ENCODE measurements at regions not wholly inside any gene's neighbourhood (a gene's known extent, or its start where the extent isn't known, plus 50 kb on each side); places are given as distances from the start of the nearest gene placed in this dataset.

DNA sequence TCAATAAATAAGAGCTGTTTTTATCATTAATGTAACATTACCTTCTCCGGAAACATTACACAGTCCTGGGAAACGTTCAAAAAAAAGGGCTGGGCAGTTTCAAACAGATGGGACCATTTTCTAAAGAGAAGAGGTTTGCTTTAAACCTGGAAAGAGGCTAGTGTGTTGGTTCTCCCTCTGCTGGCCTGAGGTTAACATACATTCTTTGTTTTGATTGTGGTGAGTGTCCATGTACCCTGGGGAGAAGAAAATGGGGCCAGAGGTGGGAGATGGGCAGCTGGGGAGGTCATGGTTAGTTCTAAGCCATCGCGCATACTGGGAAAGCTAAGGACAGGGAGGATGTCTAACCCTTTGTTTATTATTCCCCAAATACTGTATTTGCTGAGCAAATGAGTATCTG lies 194.7 kb downstream of the CPEB2 start:
- peak; percentile 26; the same call in 1 of the 2 replicates for TF ChIP-seq RAD21 (IDR thresholded peaks at IDR 0.05; ENCODE audit: low read depth)
- no peak for TF ChIP-seq TAF1 (IDR thresholded peaks at IDR 0.05; ENCODE audit: low read depth)

DNA sequence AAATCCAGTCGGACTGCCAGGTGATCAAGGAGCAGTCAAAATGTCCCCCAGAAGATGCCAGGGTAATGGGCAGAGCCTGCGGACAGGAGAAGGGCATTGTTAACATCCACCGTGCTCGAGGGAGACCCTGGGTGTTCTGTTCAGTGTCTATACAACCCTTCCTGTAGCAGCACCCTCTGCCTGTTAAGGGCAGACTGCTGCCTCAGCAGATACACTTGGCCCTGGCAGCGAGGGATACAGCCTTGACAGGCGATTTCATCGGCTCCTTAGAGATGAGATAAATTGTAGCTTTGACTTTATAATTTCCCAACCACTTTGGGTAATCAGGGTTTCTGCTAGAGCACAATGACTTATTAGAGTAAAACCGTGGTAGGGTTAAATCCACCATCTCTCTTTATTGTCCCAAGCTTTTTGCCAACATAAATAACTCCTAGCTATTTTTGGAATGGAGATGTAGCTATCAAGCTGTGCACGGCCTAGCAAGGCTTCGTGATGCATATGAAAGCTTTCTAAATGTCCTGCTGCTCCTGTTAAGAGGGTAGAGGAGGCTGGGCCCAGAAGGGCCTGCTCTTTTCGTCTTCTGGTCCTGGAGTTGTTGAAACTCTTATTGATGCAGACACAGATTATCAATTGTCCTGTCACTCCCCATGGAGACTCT lies 195.9 kb downstream of the CPEB2 start:
- no peak for TF ChIP-seq CEBPB (IDR thresholded peaks at IDR 0.05)
- no peak for TF ChIP-seq YY1 (IDR thresholded peaks at IDR 0.05; ENCODE audit: low read depth)
- TF ChIP-seq, protein P1, sequence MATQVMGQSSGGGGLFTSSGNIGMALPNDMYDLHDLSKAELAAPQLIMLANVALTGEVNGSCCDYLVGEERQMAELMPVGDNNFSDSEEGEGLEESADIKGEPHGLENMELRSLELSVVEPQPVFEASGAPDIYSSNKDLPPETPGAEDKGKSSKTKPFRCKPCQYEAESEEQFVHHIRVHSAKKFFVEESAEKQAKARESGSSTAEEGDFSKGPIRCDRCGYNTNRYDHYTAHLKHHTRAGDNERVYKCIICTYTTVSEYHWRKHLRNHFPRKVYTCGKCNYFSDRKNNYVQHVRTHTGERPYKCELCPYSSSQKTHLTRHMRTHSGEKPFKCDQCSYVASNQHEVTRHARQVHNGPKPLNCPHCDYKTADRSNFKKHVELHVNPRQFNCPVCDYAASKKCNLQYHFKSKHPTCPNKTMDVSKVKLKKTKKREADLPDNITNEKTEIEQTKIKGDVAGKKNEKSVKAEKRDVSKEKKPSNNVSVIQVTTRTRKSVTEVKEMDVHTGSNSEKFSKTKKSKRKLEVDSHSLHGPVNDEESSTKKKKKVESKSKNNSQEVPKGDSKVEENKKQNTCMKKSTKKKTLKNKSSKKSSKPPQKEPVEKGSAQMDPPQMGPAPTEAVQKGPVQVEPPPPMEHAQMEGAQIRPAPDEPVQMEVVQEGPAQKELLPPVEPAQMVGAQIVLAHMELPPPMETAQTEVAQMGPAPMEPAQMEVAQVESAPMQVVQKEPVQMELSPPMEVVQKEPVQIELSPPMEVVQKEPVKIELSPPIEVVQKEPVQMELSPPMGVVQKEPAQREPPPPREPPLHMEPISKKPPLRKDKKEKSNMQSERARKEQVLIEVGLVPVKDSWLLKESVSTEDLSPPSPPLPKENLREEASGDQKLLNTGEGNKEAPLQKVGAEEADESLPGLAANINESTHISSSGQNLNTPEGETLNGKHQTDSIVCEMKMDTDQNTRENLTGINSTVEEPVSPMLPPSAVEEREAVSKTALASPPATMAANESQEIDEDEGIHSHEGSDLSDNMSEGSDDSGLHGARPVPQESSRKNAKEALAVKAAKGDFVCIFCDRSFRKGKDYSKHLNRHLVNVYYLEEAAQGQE (IDR thresholded peaks at IDR 0.05; ENCODE audit: low read depth): no peak
- TF ChIP-seq RAD21 (IDR thresholded peaks at IDR 0.05; ENCODE audit: low read depth): no peak
- TF ChIP-seq TEAD4 (IDR thresholded peaks at IDR 0.05): no peak
- no peak for TF ChIP-seq EP300 (IDR thresholded peaks at IDR 0.05; ENCODE audit: borderline replicate concordance)
- TF ChIP-seq TAF1 (IDR thresholded peaks at IDR 0.05; ENCODE audit: low read depth): no peak
- TF ChIP-seq NFIC (IDR thresholded peaks at IDR 0.05): no peak
- TF ChIP-seq, protein P2, sequence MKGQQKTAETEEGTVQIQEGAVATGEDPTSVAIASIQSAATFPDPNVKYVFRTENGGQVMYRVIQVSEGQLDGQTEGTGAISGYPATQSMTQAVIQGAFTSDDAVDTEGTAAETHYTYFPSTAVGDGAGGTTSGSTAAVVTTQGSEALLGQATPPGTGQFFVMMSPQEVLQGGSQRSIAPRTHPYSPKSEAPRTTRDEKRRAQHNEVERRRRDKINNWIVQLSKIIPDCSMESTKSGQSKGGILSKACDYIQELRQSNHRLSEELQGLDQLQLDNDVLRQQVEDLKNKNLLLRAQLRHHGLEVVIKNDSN (IDR thresholded peaks at IDR 0.05): no peak
- TF ChIP-seq EGR1 (IDR thresholded peaks at IDR 0.05): no peak
- TF ChIP-seq TCF12 (IDR thresholded peaks at IDR 0.05; ENCODE audit: low read depth): no peak
- TF ChIP-seq, protein P3, sequence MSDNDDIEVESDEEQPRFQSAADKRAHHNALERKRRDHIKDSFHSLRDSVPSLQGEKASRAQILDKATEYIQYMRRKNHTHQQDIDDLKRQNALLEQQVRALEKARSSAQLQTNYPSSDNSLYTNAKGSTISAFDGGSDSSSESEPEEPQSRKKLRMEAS (IDR thresholded peaks at IDR 0.05): no peak
- TF ChIP-seq ZBTB7A (IDR thresholded peaks at IDR 0.05; ENCODE audit: low read depth): no peak
- no peak for TF ChIP-seq CREB1 (IDR thresholded peaks at IDR 0.05; ENCODE audit: low read depth)
- no peak for TF ChIP-seq FOXM1 (IDR thresholded peaks at IDR 0.05; ENCODE audit: borderline replicate concordance, low read depth)

DNA sequence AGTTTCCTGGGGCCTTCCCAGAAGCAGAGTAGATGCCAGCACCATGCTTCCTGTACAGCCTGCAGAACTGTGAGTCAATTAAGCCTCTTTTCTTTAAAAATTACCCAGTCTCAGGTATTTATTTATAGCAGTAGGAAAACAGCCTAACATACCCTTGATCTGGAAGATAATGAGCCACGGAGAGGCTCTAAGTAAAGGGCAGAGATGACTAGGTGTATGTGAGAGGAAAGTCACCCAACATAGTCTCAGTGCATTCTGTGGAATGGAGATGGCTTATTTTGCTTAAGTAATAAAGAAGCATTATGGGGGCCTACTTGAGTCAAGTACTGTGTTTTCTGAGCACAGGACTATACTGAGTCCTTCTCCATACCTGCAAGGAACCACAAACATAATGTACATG lies 199.5 kb downstream of the CPEB2 start:
- TF ChIP-seq ZBTB7A (IDR thresholded peaks at IDR 0.05; ENCODE audit: low read depth) (no peak), RAD21 (IDR thresholded peaks at IDR 0.05; ENCODE audit: low read depth) (no peak)
- TF ChIP-seq, protein P1 (IDR thresholded peaks at IDR 0.05; ENCODE audit: low read depth): no peak

DNA sequence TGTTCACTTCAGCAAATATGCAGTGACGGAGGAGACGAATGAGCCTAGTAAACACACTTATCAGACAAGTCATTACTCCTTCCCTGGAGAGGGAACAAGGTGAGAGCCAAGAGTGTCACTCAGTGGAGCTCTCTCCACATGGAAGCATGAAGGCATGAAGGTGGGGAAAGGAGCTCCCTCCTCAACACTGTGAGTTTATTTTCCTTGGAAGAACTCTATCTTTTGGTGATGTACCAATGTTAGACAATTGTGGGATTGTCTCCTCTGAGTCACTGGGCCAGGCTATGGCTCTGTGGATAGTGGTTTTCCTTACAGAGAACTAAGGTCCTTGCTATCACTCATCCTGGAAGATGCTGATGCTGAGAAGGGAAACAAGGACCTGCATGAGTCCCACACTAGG lies 200.2 kb downstream of the CPEB2 start:
- TF ChIP-seq FOXM1 (IDR thresholded peaks at IDR 0.05; ENCODE audit: borderline replicate concordance, low read depth) (no peak), YY1 (IDR thresholded peaks at IDR 0.05; ENCODE audit: low read depth) (no peak), RAD21 (IDR thresholded peaks at IDR 0.05; ENCODE audit: low read depth) (no peak), CREB1 (IDR thresholded peaks at IDR 0.05; ENCODE audit: low read depth) (no peak), CEBPB (IDR thresholded peaks at IDR 0.05) (no peak), TEAD4 (IDR thresholded peaks at IDR 0.05) (no peak), TCF12 (IDR thresholded peaks at IDR 0.05; ENCODE audit: low read depth) (no peak), NFIC (IDR thresholded peaks at IDR 0.05) (no peak), ZBTB7A (IDR thresholded peaks at IDR 0.05; ENCODE audit: low read depth) (no peak), EP300 (IDR thresholded peaks at IDR 0.05; ENCODE audit: borderline replicate concordance) (no peak)
- TF ChIP-seq, protein P2 (IDR thresholded peaks at IDR 0.05): no peak
- TF ChIP-seq, protein P1 (IDR thresholded peaks at IDR 0.05; ENCODE audit: low read depth): no peak
- TF ChIP-seq, protein P3 (IDR thresholded peaks at IDR 0.05): no peak

All from Ishikawa (cell line).